Breast epithelium (tissue), 4 donors: ENCODE measurements at regions not wholly inside any gene's neighbourhood (a gene's known extent, or its start where the extent isn't known, plus 50 kb on each side); places are given as distances from the start of the nearest gene placed in this dataset.

Experiments used
- DNase-seq, 2 donors: peaks; one replicate each; pipeline ENCODE4 v3.0.0-alpha.2; 2019; ENCODE audit warnings: low spot score in 2 of 2
- H3K27ac ChIP-seq, 2 donors: fragments of 200-600 bp; sonication (generic) in 1 of 2; one replicate each; pipeline ENCODE4 v1.5.1; 2016 to 2019; ENCODE audit warnings: mild to moderate bottlenecking in 1 of 2
- H3K27me3 ChIP-seq, 2 donors: fragments of 200-600 bp; sonication (generic) in 1 of 2; one replicate each; pipeline versions ENCODE4 v1.5.1 to v1.6.0; 2017 to 2019; ENCODE audit warnings: control low read depth in 1 of 2, mild to moderate bottlenecking in 1 of 2
- H3K36me3 ChIP-seq: fragments of 200-600 bp; one replicate; pipeline ENCODE4 v1.5.1; 2019
- H3K4me1 ChIP-seq, 2 donors: fragments of 200-600 bp; sonication (generic); one replicate each; pipeline ENCODE4 v1.5.1; 2016 to 2019; ENCODE audit warnings: control low read depth in 1 of 2
- H3K4me3 ChIP-seq, 3 donors: fragments of 200-600 bp; sonication (generic); 1 replicate in 2 of 3; 2 replicates in 1 of 3; pipeline ENCODE4 v1.5.1; 2016 to 2019; ENCODE audit warnings: mild to moderate bottlenecking in 3 of 3, moderate library complexity in 2 of 3
- H3K9me3 ChIP-seq, 2 donors: fragments of 200-600 bp; sonication (generic) in 1 of 2; one replicate each; pipeline ENCODE4 v1.5.1; 2016 to 2019; ENCODE audit warnings: control low read depth in 1 of 2
- POLR2A ChIP-seq: fragments of 450-650 bp; IDR thresholded peaks from one replicate; pipeline ENCODE4 v1.6.1; 2016; ENCODE audit warnings: antibody characterized with exemption, mild to moderate bottlenecking, moderate library complexity
- POLR2AphosphoS5 ChIP-seq, 3 donors: sonication (generic); formaldehyde crosslinking; IDR thresholded peaks; one replicate each; pipeline ENCODE4 v1.6.1; 2017; ENCODE audit warnings: antibody characterized with exemption in 3 of 3
- intact Hi-C: fragments of 100-400 bp; cut with DNase I; formaldehyde crosslinking; loops from one replicate; pipeline ENCODE4 v1.15.1; 2023; ENCODE audit warnings: low total_unique reads
- TF ChIP-seq, protein P1 (sequence below), 3 donors: fragments of 450-650 bp; IDR thresholded peaks; one replicate each; pipeline ENCODE4 v1.5.1; 2016 to 2017; ENCODE audit warnings: antibody characterized with exemption in 3 of 3, mild to moderate bottlenecking in 3 of 3, moderate library complexity in 3 of 3

DNA sequence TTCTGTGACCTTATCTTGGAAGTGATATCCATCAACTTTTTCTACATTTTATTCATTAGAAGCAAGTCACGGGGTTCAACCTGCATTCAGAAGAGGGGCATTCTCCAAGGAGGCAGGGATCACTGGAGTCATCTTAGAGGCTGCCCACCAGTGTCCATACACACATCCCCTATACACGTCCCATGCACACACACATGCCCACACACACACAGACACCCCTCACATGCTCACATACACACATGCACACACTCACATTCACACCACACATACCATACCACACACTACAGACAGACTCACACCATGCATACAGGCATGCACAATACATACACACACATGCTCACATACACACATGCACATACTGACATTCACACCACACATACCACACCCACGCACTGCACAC, 884.7 kb downstream of the TBC1D22A start:
- peaks cover 0 to 3% of the 10 kb centered on the region in 2 donors for H3K27me3 ChIP-seq
- no peaks in the 10 kb centered on the region for H3K36me3 ChIP-seq
- DNase-seq = no peak
- no peak overlapping the region for H3K27ac ChIP-seq
- H3K4me3 ChIP-seq = no peak overlapping the region
- intact Hi-C loops = no loop called here
- peaks cover 0 to 5% of the 10 kb centered on the region in 2 donors for H3K9me3 ChIP-seq
- no peaks in the 10 kb centered on the region for H3K4me1 ChIP-seq
- TF ChIP-seq, protein P1, sequence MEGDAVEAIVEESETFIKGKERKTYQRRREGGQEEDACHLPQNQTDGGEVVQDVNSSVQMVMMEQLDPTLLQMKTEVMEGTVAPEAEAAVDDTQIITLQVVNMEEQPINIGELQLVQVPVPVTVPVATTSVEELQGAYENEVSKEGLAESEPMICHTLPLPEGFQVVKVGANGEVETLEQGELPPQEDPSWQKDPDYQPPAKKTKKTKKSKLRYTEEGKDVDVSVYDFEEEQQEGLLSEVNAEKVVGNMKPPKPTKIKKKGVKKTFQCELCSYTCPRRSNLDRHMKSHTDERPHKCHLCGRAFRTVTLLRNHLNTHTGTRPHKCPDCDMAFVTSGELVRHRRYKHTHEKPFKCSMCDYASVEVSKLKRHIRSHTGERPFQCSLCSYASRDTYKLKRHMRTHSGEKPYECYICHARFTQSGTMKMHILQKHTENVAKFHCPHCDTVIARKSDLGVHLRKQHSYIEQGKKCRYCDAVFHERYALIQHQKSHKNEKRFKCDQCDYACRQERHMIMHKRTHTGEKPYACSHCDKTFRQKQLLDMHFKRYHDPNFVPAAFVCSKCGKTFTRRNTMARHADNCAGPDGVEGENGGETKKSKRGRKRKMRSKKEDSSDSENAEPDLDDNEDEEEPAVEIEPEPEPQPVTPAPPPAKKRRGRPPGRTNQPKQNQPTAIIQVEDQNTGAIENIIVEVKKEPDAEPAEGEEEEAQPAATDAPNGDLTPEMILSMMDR (IDR thresholded peaks at IDR 0.05) = no peak
- no peak for TF ChIP-seq POLR2A
- no peak for TF ChIP-seq POLR2AphosphoS5 (IDR thresholded peaks at IDR 0.05)

DNA sequence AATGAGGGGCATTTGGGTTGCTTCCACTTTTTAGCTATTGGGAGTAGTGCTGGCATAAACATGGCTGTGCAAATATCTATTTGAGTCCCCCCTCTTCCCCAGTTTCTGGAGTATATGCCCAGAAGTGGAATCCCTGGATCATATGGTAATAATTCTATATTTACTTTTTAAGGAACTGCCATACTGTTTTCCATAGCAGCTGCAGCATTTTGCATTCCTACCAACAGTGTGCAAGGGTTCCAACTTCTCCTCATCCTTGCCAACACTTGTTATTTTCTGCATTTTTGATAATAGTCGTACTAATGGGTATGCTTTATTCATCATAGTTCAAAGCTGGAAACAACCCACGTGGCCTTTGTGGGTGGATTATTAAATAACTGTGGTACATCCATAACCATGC, 883.5 kb downstream of the TBC1D22A start:
- Histone ChIP-seq H3K36me3 (no peaks in the 10 kb centered on the region), H3K4me3 (no peak overlapping the region), H3K27ac (no peak overlapping the region), H3K27me3 (peaks cover 0 to 3% of the 10 kb centered on the region in 2 donors), H3K4me1 (no peaks in the 10 kb centered on the region), H3K9me3 (peaks cover 0 to 5% of the 10 kb centered on the region in 2 donors)
- TF ChIP-seq, protein P1 (IDR thresholded peaks at IDR 0.05) = no peak
- TF ChIP-seq POLR2AphosphoS5 (IDR thresholded peaks at IDR 0.05) (no peak), POLR2A (no peak)
- DNase-seq = no peak
- intact Hi-C loops = no loop called here

DNA sequence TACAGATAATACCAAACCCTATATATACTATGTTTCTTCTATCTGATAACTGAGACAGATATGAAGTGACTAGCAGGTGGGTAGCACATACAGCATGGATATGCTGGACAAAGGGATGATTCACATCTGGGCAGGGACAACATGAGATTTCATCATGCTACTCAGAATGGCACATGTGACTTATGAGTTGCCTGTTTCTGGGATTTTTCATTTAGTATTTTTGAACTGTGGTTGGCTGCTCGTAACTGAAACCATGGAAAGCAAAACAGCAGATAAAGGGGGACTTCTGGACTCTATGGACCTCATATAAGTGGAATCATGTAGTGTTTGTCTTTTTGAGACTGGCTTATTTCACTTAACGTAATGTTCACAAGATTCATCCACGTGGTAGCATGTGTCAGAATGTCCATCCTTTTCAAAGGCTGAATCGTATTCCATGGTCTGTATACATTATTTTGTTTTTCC, 883.0 kb downstream of the TBC1D22A start:
- DNase-seq = no peak
- Histone ChIP-seq H3K27ac (no peak overlapping the region), H3K4me1 (no peaks in the 10 kb centered on the region), H3K9me3 (peaks cover 0 to 5% of the 10 kb centered on the region in 2 donors), H3K27me3 (peaks cover 0 to 3% of the 10 kb centered on the region in 2 donors), H3K36me3 (no peaks in the 10 kb centered on the region), H3K4me3 (no peak overlapping the region)
- TF ChIP-seq, protein P1 (IDR thresholded peaks at IDR 0.05) = no peak
- no peak for TF ChIP-seq POLR2A
- no peak for TF ChIP-seq POLR2AphosphoS5 (IDR thresholded peaks at IDR 0.05)
- intact Hi-C loops = no loop called here

DNA sequence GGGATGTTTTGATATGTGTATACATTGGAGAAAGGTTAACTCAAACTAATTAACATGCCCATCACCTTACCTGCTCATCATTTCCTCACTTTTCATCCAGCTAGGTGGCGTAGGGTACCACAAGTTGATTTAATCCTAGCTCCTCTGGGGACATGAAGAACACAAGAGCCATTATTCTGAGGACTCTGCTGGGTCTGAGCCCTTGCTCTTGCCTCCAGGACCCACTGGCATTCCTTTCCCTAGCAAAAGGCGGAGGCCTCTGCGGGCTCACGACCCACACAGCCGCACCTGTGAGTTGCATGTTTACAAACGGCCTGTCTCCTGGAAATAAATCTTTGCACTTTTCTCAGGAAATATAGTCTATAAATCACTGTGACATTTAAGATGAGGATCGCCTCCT, 871.9 kb downstream of the TBC1D22A start:
- Histone ChIP-seq H3K27ac (no peak overlapping the region), H3K36me3 (no peaks in the 10 kb centered on the region), H3K4me1 (no peaks in the 10 kb centered on the region), H3K9me3 (peaks cover 5 to 19% of the 10 kb centered on the region in 2 donors), H3K4me3 (no peak overlapping the region), H3K27me3 (peaks cover 0 to 48% of the 10 kb centered on the region in 2 donors)
- TF ChIP-seq POLR2AphosphoS5 (IDR thresholded peaks at IDR 0.05) (no peak), POLR2A (no peak)
- TF ChIP-seq, protein P1 (IDR thresholded peaks at IDR 0.05) = no peak
- DNase-seq = no peak
- intact Hi-C loops = no loop called here

DNA sequence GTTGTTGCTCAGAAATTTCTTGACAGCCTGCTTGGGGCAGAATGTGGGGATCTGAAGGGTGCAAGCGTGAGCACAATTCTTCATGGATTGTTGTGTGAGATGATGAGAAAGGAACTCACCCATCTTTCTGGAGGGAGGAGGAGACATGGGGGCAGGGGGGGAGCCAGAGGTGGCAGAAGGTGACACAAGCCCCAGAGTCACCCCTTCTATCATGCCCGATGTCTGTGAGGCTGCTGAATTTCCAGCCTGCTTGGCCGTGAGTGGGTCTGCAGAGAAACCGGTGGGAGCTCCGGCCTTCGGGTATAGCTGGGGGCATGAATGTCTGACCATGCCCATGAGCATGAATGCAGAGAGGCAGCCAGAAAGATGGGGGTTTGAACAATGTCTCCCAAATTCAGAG, 870.7 kb downstream of the TBC1D22A start:
- intact Hi-C loops = no loop called here
- Histone ChIP-seq H3K36me3 (no peaks in the 10 kb centered on the region), H3K9me3 (peaks cover 0 to 12% of the 10 kb centered on the region in 2 donors), H3K4me1 (no peaks in the 10 kb centered on the region), H3K27ac (no peak overlapping the region), H3K4me3 (no peak overlapping the region), H3K27me3 (peaks cover 0 to 54% of the 10 kb centered on the region in 2 donors)
- TF ChIP-seq POLR2A (no peak), POLR2AphosphoS5 (IDR thresholded peaks at IDR 0.05) (no peak)
- TF ChIP-seq, protein P1 (IDR thresholded peaks at IDR 0.05) = no peak
- DNase-seq = no peak
